Stimulated activated CD4-positive, alpha-beta T cell treated with anti-CD3 and anti-CD28 coated beads, Interleukin-15, amount 100 ng/mL, for 1 hour (primary cell): ENCODE measurements at regions not wholly inside any gene's neighbourhood (a gene's known extent, or its start where the extent isn't known, plus 50 kb on each side); places are given as distances from the start of the nearest gene placed in this dataset.
"Not testable (repeated sequence)": the region's sequence is repeated elsewhere in the genome, so short reads cannot be mapped to it uniquely, and the experiment has no call there.

Source experiments
- DNase-seq, 2 donors: peaks; one replicate each; pipeline ENCODE4 v3.0.0-alpha.2; 2020; ENCODE audit warnings: low read depth in 1 of 2, low spot score in 1 of 2

GRCh38 chr2:83808878-83809277 is 650.2 kb downstream of the SUCLG1 start:
- no peak for DNase-seq

- no peak for DNase-seq
Measured at GRCh38 chr2:83802604-83803003, 656.5 kb downstream of the SUCLG1 start.

GRCh38 chr2:83795777-83796176 is 663.3 kb downstream of the SUCLG1 start:
- DNase-seq, result no peak

GRCh38 chr2:83790467-83790866 is 668.6 kb downstream of the SUCLG1 start:
- DNase-seq, result not testable (repeated sequence)

GRCh38 chr2:83789674-83790073 is 669.4 kb downstream of the SUCLG1 start:
- not testable (repeated sequence) for DNase-seq

- DNase-seq, result not testable (repeated sequence)
Measured at GRCh38 chr2:83788938-83789566, 670.0 kb downstream of the SUCLG1 start.

GRCh38 chr2:83787189-83787588 is 671.9 kb downstream of the SUCLG1 start:
- DNase-seq, result no peak

- no peak for DNase-seq
Measured at GRCh38 chr2:83786140-83786539, 672.9 kb downstream of the SUCLG1 start.

GRCh38 chr2:83784947-83785346 is 674.1 kb downstream of the SUCLG1 start:
- no peak for DNase-seq

GRCh38 chr2:83784315-83784714 is 674.8 kb downstream of the SUCLG1 start:
- no peak for DNase-seq

- DNase-seq, result no peak
Measured at GRCh38 chr2:83782122-83782521, 677.0 kb downstream of the SUCLG1 start.

- DNase-seq, result no peak
Measured at GRCh38 chr2:83764447-83765005, 694.6 kb downstream of the SUCLG1 start.

GRCh38 chr2:83757329-83757728 is 701.8 kb downstream of the SUCLG1 start:
- DNase-seq, result no peak

- DNase-seq, result no peak
Measured at GRCh38 chr2:83756219-83756618, 702.9 kb downstream of the SUCLG1 start.

GRCh38 chr2:83747141-83747540 is 711.9 kb downstream of the SUCLG1 start:
- no peak for DNase-seq

- no peak for DNase-seq
Measured at GRCh38 chr2:83744855-83745254, 714.2 kb downstream of the SUCLG1 start.

GRCh38 chr2:83742117-83742782 is 716.8 kb downstream of the SUCLG1 start:
- DNase-seq, result no peak

- DNase-seq, result no peak
Measured at GRCh38 chr2:83730223-83730622, 728.9 kb downstream of the SUCLG1 start.

- no peak for DNase-seq
Measured at GRCh38 chr2:83725735-83726134, 733.3 kb downstream of the SUCLG1 start.

- DNase-seq, result no peak
Measured at GRCh38 chr2:83705146-83705545, 753.9 kb downstream of the SUCLG1 start.

- DNase-seq, result no peak
Measured at GRCh38 chr2:83703598-83703997, 755.5 kb downstream of the SUCLG1 start.

GRCh38 chr2:83696838-83697237 is 762.2 kb downstream of the SUCLG1 start:
- no peak for DNase-seq

- DNase-seq, result no peak
Measured at GRCh38 chr2:83695530-83695929, 763.5 kb downstream of the SUCLG1 start.
